Keratinocyte (primary cell): ENCODE measurements at regions not wholly inside any gene's neighbourhood (a gene's known extent, or its start where the extent isn't known, plus 50 kb on each side); places are given as distances from the start of the nearest gene placed in this dataset.

ENCODE experiments used
- CTCF ChIP-seq, 3 experiments: IDR thresholded peaks in 1 of 3; conservative IDR thresholded peaks in 1 of 3; optimal IDR thresholded peaks in 1 of 3; 2 replicates in 2 of 3; 3 replicates in 1 of 3; pipeline versions ENCODE3 to v1.5.1; 2011; ENCODE audit warnings: low read length in 3 of 3, mild to moderate bottlenecking in 3 of 3, moderate library complexity in 2 of 3, control low read depth in 1 of 3, inconsistent platforms in 1 of 3; ENCODE audit not compliant: insufficient read depth in 2 of 3; ENCODE audit errors: extremely low read depth in 1 of 3
- EZH2 ChIP-seq: IDR thresholded peaks from one replicate; pipeline ENCODE4 v1.6.1; 2012; ENCODE audit warnings: inconsistent platforms, mild to moderate bottlenecking, low read length, moderate library complexity

GRCh38 chr2:40548521-40548920 is 96.6 kb upstream of the SLC8A1 start:
- TF ChIP-seq CTCF (optimal IDR thresholded peaks at IDR 0.05 in 1 of 3, IDR thresholded peaks at IDR 0.05 in 1 of 3, conservative IDR thresholded peaks at IDR 0.05 in 1 of 3; ENCODE audit: extremely low read depth in 1 of 3, insufficient read depth in 2 of 3, low read length in 3 of 3) (no peak), EZH2 (no peak)
